Cardiac muscle cell (in vitro differentiated cells and primary cell): ENCODE measurements at regions not wholly inside any gene's neighbourhood (a gene's known extent, or its start where the extent isn't known, plus 50 kb on each side); places are given as distances from the start of the nearest gene placed in this dataset.

ENCODE experiments used
- DNase-seq, 2 donors: peaks; one replicate each; pipeline versions ENCODE4 v3.0.0 to v3.0.0-alpha.2; 2010 to 2017; ENCODE audit warnings: low read depth in 1 of 2, low spot score in 1 of 2
- H3K27ac ChIP-seq: fragments of 200-600 bp; sonication (generic); 2 replicates; pipeline ENCODE4 v1.5.1; 2016
- H3K27me3 ChIP-seq: fragments of 200-600 bp; sonication (generic); 2 replicates; pipeline ENCODE4 v1.6.0; 2016; ENCODE audit warnings: control low read depth
- H3K36me3 ChIP-seq: fragments of 200-600 bp; sonication (generic); 2 replicates; pipeline ENCODE4 v1.5.1; 2016; ENCODE audit warnings: control low read depth
- H3K4me1 ChIP-seq: fragments of 200-600 bp; sonication (generic); 2 replicates; pipeline ENCODE4 v1.8.1; 2017; ENCODE audit warnings: low read depth, mild to moderate bottlenecking, mixed run types
- H3K4me3 ChIP-seq: fragments of 200-600 bp; sonication (generic); 2 replicates; pipeline ENCODE4 v1.5.1; 2016; ENCODE audit warnings: mild to moderate bottlenecking
- H3K9me3 ChIP-seq: fragments of 200-600 bp; sonication (generic); 2 replicates; pipeline ENCODE4 v1.5.1; 2017; ENCODE audit warnings: low read depth, mild to moderate bottlenecking, control low read depth
- CTCF ChIP-seq: IDR thresholded peaks from 2 replicates; pipeline ENCODE4 v1.5.1; 2012; ENCODE audit warnings: low read depth, mild to moderate bottlenecking, low read length

GRCh38 chr21:32190493-32191144, 88.2 kb downstream of the MIS18A start:
- no peak overlapping the region for H3K4me3 ChIP-seq

GRCh38 chr21:32189688-32190483, 89.0 kb downstream of the MIS18A start:
- Histone ChIP-seq H3K36me3 (no peaks in the 10 kb centered on the region), H3K4me1 (no peaks in the 10 kb centered on the region), H3K27me3 (no peaks in the 10 kb centered on the region), H3K27ac (no peak overlapping the region), H3K4me3 (no peak overlapping the region), H3K9me3 (no peaks in the 10 kb centered on the region)
- DNase-seq, result no peak
- TF ChIP-seq CTCF, result no peak

More at GRCh38 chr21:32190493-32191144, 88.2 kb downstream of the MIS18A start:
- Histone ChIP-seq H3K9me3 (no peaks in the 10 kb centered on the region), H3K36me3 (no peaks in the 10 kb centered on the region), H3K27me3 (no peaks in the 10 kb centered on the region), H3K4me1 (no peaks in the 10 kb centered on the region), H3K27ac (no peak overlapping the region)
- no peak for DNase-seq
- no peak for TF ChIP-seq CTCF

DNA sequence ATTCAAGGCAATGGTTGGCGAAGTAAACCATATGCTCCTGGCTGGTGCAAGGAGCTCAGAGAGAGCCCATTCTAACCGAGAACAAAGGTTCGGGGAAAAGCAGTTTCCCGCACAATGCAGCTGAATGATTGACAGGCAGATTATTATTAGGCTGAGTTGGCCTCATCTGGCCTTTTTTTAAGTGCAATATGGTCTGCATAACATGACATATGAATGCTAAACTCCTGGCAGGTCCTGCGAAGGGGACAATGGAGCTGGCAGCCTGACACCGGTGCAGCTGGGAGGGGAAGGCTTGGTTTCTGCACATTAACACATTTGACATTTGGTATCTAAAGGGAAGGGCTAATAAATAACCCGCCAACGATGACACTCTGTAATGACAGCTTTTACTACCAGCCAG, 92.0 kb downstream of the MIS18A start:
- TF ChIP-seq CTCF, result no peak
- Histone ChIP-seq H3K27ac (no peak overlapping the region), H3K36me3 (no peaks in the 10 kb centered on the region), H3K4me1 (peaks cover 12% of the 10 kb centered on the region), H3K9me3 (no peaks in the 10 kb centered on the region), H3K4me3 (no peak overlapping the region), H3K27me3 (no peaks in the 10 kb centered on the region)
- DNase-seq, result no peak

- no peak for TF ChIP-seq CTCF
- Histone ChIP-seq H3K27me3 (no peaks in the 10 kb centered on the region), H3K9me3 (no peaks in the 10 kb centered on the region), H3K36me3 (no peaks in the 10 kb centered on the region), H3K27ac (no peak overlapping the region), H3K4me3 (no peak overlapping the region), H3K4me1 (peaks cover 12% of the 10 kb centered on the region)
- DNase-seq, result no peak
Observed at GRCh38 chr21:32185726-32186125, 93.1 kb downstream of the MIS18A start.

DNA sequence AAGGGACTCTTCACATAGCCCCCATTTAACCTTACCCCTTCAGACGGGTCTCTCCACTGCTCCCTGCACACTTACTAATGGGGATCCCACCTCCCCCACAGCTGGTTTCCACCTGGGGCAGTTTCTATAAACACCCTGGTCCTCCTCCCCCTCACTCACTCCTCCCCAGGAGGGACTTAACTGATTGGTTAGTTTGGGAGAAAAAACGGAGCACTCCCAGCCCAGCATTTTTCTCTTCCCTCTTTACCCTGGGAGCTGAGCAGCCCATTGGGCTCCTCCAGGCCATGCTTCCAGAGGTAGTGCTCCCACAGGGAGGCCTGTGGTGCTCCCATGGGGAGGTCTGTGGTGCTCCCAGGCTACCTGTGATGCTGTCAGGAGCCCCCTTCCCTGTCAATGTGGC, 93.7 kb downstream of the MIS18A start:
- Histone ChIP-seq H3K27ac (no peak overlapping the region), H3K36me3 (no peaks in the 10 kb centered on the region), H3K9me3 (no peaks in the 10 kb centered on the region), H3K4me1 (peaks cover 12% of the 10 kb centered on the region), H3K4me3 (no peak overlapping the region), H3K27me3 (no peaks in the 10 kb centered on the region)
- no peak for DNase-seq
- TF ChIP-seq CTCF, result no peak
